ENCODE measurements at regions not wholly inside any gene's neighbourhood (a gene's known extent, or its start where the extent isn't known, plus 50 kb on each side); places are given as distances from the start of the nearest gene placed in this dataset.

- TF ChIP-seq CTCF (IDR thresholded peaks at IDR 0.05) (no peak), POLR2A (IDR thresholded peaks at IDR 0.05) (no peak)
Observed at GRCh38 chr13:107473253-107473652, 742.1 kb downstream of the LIG4 start.

Data from breast epithelium (tissue), 3 donors.